GM23338 (cell line): ENCODE measurements at regions not wholly inside any gene's neighbourhood (a gene's known extent, or its start where the extent isn't known, plus 50 kb on each side); places are given as distances from the start of the nearest gene placed in this dataset.

ENCODE experiments used
- CREB1 ChIP-seq: fragments of 250-450 bp; sonication (Bioruptor Pico); IDR thresholded peaks from 2 replicates; pipeline ENCODE4 v1.5.0; 2020; ENCODE audit warnings: low read depth, mild to moderate bottlenecking, moderate library complexity
- CTCF ChIP-seq, 2 experiments: fragments of 200-600 bp in 1 of 2; sonication (generic) in 1 of 2; conservative IDR thresholded peaks; 2 replicates each; pipeline versions ENCODE4 v1.5.1 to v1.6.1; 2016 to 2017; ENCODE audit warnings: antibody characterized with exemption in 2 of 2, low read depth in 2 of 2, mild to moderate bottlenecking in 2 of 2, moderate library complexity in 1 of 2
- EZH2phosphoT487 ChIP-seq: fragments of 200-600 bp; sonication (generic); IDR thresholded peaks from one replicate; pipeline ENCODE4 v1.8.1; 2018; ENCODE audit warnings: antibody characterized with exemption; ENCODE audit not compliant: unreplicated experiment
- POLR2AphosphoS5 ChIP-seq: IDR thresholded peaks from 2 replicates; pipeline ENCODE4 v1.6.1; 2016; ENCODE audit warnings: antibody characterized with exemption, low read depth

DNA sequence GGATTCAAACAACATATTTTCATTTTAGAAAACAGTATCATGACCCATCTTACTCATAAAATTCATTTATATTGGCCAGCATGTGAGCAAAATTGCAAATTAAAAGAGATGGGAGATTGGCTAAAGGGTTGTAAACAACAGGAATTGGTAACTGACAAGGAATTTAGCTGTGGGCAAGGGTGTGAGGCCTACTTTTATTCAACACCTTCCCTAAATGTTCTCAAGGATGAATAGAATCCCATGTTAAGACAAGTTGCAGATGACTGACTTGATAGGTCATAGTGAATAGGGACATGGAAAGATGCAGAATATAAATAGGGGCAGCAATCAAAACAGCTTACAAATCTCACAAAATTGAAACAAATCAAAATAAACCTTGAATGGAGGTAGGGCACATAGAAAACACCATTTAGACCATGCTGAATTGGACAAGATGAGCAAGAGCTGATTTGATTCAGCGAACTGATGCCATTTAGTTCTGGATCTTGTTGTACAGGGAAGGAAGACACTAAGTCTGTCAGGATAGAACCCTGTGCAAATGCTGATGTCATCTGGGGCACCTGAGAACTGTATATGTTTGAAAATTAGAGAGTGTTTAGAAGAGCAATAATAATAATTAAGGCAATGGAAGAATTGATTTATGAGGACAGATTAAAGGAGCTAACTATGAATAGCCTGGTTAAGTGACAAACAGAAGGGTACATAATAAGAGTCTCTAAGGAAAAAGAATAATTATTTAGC lies 509.7 kb downstream of the ZEB2 start:
- TF ChIP-seq EZH2phosphoT487 = no peak
- TF ChIP-seq CTCF (conservative IDR thresholded peaks at IDR 0.05; ENCODE audit: low read depth in 2 of 2) = no peak
- TF ChIP-seq POLR2AphosphoS5 = no peak
- no peak for TF ChIP-seq CREB1 (CRISPR knock-in tag)
